H54 (cell line): ENCODE measurements at regions not wholly inside any gene's neighbourhood (a gene's known extent, or its start where the extent isn't known, plus 50 kb on each side); places are given as distances from the start of the nearest gene placed in this dataset.
A peak's percentile ranks its signal among the peaks of the same experiment; 100 is the strongest.

ENCODE experiments used
- DNase-seq: peaks from one replicate; pipeline ENCODE4 v3.0.0; 2011; ENCODE audit warnings: low spot score, mixed read lengths; ENCODE audit not compliant: insufficient read length
- FAIRE-seq: peaks from 3 replicates; lab custom pipeline; 2011; peaks lifted over from hg19 to GRCh38; lab: Jason Lieb, UNC
- POLR2A ChIP-seq: IDR thresholded peaks from 2 replicates; pipeline ENCODE4 v1.6.1; 2011; ENCODE audit warnings: low read depth, mild to moderate bottlenecking, low read length

DNA sequence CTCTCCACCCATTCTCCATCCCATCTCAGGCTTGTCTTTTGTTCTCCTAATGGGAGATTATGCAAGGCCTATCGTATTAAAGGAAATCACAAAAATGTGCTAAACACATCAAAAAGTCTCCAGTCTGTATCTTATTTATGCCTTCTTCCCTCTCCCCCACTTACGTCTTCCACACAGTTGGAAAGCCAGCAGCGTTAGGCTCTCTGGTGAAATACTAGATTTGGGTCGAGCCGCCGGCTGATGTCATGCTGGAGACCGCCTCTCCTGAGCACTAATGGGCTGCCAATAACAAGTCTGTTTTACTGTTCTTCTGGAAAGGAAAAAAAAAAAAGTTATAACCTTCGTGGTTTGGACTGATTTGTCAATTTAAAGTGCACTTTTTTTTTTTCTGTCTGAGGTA lies 182.7 kb upstream of the SIX2 start:
- DNase-seq (no peak), FAIRE-seq (no peak)
- TF ChIP-seq POLR2A = no peak

- no peak for TF ChIP-seq POLR2A
- FAIRE-seq = no peak
These were observed 182.1 kb upstream of the SIX2 start for GRCh38 chr2:45191146-45191863.

GRCh38 chr2:45190481-45190942 lies 181.3 kb upstream of the SIX2 start:
- no peak for TF ChIP-seq POLR2A
- peak; percentile 43 for FAIRE-seq
- DNase-seq = peak; percentile 58

More at GRCh38 chr2:45191146-45191863, 182.1 kb upstream of the SIX2 start:
- DNase-seq = no peak

GRCh38 chr2:45184606-45185005 lies 175.4 kb upstream of the SIX2 start:
- FAIRE-seq (peak; percentile 62), DNase-seq (peak; percentile 67)
- TF ChIP-seq POLR2A = no peak

DNA sequence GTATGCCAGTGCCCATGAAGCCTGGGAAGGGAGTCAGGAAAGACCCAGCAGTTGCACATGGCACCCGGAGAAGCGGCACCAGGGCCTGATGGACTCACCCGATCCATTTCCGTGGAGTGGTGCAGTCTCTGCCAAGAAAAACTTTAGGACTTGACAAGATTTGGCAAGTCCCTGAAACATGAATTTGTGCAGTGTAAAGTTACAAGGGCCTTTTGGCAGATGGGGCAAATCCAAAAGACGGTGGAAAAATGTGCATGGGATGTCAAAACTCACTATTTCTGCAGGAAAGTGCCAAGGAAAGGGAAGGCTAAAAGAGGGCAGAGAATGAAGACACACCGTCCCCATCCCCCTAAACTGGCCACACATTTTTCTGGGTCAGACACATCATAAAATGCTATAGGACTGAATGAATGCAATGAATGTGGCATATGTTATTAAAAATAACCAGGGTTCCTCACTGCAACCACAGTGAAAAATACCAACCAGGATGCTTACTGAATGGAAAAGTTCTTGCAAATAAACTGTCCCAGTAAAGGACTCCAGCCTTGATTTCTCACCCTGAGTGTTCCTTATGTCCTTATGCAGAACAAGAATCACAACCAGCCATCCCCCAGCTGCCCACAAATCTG lies 173.5 kb upstream of the SIX2 start:
- DNase-seq = no peak
- TF ChIP-seq POLR2A = no peak
- FAIRE-seq = no peak

DNA sequence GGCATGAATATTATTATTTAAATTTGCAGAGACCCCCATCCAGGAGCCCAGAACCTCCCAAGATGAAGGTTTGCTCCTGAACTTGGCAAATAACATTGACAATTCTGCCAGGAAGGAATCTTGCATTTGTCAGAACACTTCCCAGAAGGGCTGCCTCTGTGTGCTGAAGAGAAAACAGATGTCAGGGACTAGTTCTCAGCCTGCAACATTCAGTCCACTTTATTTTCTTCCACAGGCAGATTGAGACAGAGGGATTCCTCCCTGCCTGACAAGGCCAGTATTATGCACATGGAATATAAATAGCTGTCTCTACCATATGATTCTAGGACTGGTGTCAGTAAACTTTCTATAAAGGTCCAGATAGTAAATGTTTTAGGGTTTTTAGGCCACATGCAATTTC lies 171.5 kb upstream of the SIX2 start:
- DNase-seq (no peak), FAIRE-seq (no peak)
- no peak for TF ChIP-seq POLR2A

DNA sequence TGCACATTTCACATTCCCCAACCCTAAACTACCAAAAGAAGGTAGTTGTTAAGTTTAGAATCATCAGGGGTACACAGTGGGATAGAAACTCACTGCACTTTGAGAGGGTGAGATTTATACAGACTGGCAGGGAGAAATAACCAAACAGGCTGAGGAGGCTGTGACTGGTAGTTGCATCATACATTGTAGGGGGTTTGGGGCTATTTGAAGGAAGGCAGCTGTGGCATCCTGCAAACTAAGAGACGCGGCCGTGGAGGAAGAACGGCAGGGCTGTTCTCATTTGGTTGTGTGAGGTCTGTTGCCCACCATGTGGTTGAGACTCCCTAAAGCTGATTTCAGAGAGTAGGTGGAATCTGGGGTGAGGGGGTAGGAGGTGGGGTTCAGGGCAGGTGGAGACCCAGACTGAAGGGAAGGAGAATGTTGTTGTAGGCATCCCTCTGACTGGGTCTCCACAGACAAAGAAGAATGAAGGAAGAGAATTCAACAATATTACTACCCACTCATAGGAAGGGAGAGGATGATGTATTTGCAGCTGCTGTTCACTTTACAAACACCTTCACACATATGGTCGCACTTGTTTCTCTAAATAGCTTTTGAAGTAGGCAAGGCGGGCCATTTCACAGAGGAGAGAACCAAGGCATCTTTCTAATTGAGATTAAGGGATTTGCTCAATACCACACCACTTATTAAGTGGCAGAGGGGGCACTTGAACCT lies 170.9 kb upstream of the SIX2 start:
- DNase-seq = no peak
- no peak for TF ChIP-seq POLR2A
- FAIRE-seq = no peak

DNA sequence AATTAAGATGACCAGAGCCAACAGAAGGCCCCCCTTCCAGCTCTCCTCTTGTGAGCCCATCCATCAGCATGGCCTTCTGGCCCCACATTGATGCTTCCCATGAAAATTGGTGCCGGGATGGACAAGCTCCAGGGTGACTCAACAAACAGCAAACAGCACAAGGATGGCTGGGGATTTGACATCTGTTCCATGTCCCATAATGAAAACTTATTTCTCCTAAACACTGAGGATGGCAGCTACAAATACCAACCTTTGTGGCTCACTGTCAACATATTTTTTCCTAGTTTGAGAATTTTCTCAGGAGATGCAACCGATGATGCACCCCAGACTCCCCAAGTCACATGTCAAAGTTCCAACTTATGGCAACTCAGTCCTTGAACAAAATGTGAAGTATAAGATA lies 169.6 kb upstream of the SIX2 start:
- no peak for TF ChIP-seq POLR2A
- FAIRE-seq = no peak
- no peak for DNase-seq

DNA sequence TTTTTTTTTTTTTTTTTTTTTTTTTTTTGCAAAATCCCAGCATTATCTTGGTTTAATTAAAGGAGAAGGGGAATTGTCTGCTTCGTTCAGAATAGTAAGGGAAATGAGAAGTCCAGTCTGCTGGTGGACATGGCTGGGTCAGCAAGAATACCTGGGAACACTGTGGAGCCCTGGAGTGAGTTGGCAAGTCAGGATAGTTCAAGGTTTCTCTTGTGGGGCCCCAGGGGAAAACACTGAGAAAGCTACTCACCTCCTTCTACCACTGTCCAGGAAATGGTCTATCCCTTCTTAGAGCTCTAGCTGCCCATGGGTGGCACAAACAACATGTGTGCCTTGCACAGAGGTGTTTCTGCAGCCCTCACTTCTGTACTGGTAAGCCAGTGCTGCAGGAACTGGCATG lies 169.1 kb upstream of the SIX2 start:
- TF ChIP-seq POLR2A = no peak
- no peak for FAIRE-seq
- DNase-seq = no peak

- no peak for TF ChIP-seq POLR2A
These were observed 168.6 kb upstream of the SIX2 start for GRCh38 chr2:45177870-45178269.

GRCh38 chr2:45176390-45176789 lies 167.1 kb upstream of the SIX2 start:
- no peak for TF ChIP-seq POLR2A
- DNase-seq (no peak), FAIRE-seq (no peak)

More at GRCh38 chr2:45177870-45178269, 168.6 kb upstream of the SIX2 start:
- DNase-seq (peak; percentile 33), FAIRE-seq (peak; percentile 81)

- no peak for TF ChIP-seq POLR2A
- DNase-seq (peak; percentile 68), FAIRE-seq (peak; percentile 98)
These were observed 164.3 kb upstream of the SIX2 start for GRCh38 chr2:45173513-45173912.

DNA sequence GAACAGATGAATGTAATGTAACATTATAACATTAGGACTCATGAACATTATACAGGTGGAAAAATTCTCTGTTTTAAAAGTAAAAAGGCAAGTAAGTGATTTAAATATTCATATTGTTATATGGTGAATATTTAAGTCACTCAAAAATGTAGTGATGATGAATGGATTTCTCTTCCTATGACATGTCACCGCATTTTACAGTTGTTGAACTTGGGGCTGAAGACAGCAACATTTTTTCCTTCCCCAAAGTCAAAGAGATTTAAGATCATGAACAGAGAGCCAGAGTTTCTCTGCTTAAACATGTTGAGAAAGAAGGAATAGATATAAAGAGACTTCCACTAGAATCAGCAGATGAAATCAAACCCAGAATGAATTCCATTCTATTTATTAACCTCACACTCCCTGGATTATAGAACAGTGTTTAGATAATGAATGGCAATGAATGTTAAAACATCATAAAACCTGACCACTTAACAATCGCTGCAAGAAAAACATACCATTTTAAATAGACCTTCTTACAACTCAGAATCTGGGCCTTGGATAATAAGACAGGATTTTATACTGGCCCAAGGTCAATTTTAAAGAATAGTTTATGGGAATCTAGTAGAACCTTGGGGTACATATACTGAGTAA lies 163.6 kb upstream of the SIX2 start:
- FAIRE-seq (no peak), DNase-seq (no peak)

GRCh38 chr2:45172142-45172541 lies 162.9 kb upstream of the SIX2 start:
- no peak for FAIRE-seq
- no peak for TF ChIP-seq POLR2A
- no peak for DNase-seq

More for the DNA sequence above, 163.6 kb upstream of the SIX2 start:
- TF ChIP-seq POLR2A = no peak
